GM06990 (cell line): ENCODE measurements at regions not wholly inside any gene's neighbourhood (a gene's known extent, or its start where the extent isn't known, plus 50 kb on each side); places are given as distances from the start of the nearest gene placed in this dataset.

Experiments
- DNase-seq: peaks from one replicate; pipeline ENCODE4 v3.0.0-alpha.2; 2011; ENCODE audit not compliant: insufficient read length; ENCODE audit errors: extremely low read depth
- H3K27me3 ChIP-seq: replicated peaks from 2 replicates; pipeline ENCODE4 v1.6.0; 2011; ENCODE audit warnings: low read length; ENCODE audit not compliant: control insufficient read depth, insufficient read depth
- H3K36me3 ChIP-seq: 2 replicates; pipeline ENCODE4 v1.5.1; 2011; ENCODE audit warnings: low read length; ENCODE audit not compliant: control insufficient read depth, insufficient read depth
- H3K4me3 ChIP-seq: replicated peaks from 2 replicates; pipeline ENCODE4 v1.5.1; 2011; ENCODE audit warnings: low read depth, mild to moderate bottlenecking, control low read depth, low read length
- TF ChIP-seq, protein P1 (sequence below): IDR thresholded peaks from 2 replicates; pipeline ENCODE4 v1.5.1; 2011; ENCODE audit warnings: low read length, control low read depth, mild to moderate bottlenecking, inconsistent platforms; ENCODE audit not compliant: insufficient read depth, poor library complexity, severe bottlenecking

GRCh38 chr9:24961762-24962161 lies 416.1 kb upstream of the IZUMO3 start:
- no peak overlapping the region for H3K4me3 ChIP-seq
- TF ChIP-seq, protein P1, sequence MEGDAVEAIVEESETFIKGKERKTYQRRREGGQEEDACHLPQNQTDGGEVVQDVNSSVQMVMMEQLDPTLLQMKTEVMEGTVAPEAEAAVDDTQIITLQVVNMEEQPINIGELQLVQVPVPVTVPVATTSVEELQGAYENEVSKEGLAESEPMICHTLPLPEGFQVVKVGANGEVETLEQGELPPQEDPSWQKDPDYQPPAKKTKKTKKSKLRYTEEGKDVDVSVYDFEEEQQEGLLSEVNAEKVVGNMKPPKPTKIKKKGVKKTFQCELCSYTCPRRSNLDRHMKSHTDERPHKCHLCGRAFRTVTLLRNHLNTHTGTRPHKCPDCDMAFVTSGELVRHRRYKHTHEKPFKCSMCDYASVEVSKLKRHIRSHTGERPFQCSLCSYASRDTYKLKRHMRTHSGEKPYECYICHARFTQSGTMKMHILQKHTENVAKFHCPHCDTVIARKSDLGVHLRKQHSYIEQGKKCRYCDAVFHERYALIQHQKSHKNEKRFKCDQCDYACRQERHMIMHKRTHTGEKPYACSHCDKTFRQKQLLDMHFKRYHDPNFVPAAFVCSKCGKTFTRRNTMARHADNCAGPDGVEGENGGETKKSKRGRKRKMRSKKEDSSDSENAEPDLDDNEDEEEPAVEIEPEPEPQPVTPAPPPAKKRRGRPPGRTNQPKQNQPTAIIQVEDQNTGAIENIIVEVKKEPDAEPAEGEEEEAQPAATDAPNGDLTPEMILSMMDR, result no peak
- no peaks in the 10 kb centered on the region for H3K36me3 ChIP-seq
- DNase-seq, result no peak
- H3K27me3 ChIP-seq, result no peaks in the 10 kb centered on the region

DNA sequence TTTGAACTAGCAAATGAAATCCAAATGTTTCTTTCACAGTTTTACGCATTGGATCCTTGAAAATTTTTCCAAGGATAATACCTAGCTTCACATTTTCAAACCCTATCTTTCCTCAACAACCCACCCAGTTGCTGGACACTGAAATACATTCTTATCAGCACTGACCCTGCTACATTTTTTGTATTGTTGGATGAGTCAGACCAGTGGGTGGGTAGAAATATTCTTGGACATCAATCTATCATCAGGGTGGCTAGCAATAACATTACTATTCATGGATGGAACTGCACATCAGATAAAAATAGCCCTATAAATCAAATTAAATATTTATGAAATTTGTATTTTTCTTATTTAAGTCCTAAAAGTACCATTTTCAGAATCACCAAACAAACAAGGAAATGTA lies 407.4 kb upstream of the IZUMO3 start:
- H3K36me3 ChIP-seq, result no peaks in the 10 kb centered on the region
- H3K4me3 ChIP-seq, result no peak overlapping the region
- TF ChIP-seq, protein P1, result no peak
- DNase-seq, result no peak
- H3K27me3 ChIP-seq, result no peaks in the 10 kb centered on the region

- DNase-seq, result no peak
- TF ChIP-seq, protein P1, result no peak
- H3K36me3 ChIP-seq, result no peaks in the 10 kb centered on the region
- H3K4me3 ChIP-seq, result no peak overlapping the region
- no peaks in the 10 kb centered on the region for H3K27me3 ChIP-seq
Measured at GRCh38 chr9:24939109-24939850, 393.6 kb upstream of the IZUMO3 start.

DNA sequence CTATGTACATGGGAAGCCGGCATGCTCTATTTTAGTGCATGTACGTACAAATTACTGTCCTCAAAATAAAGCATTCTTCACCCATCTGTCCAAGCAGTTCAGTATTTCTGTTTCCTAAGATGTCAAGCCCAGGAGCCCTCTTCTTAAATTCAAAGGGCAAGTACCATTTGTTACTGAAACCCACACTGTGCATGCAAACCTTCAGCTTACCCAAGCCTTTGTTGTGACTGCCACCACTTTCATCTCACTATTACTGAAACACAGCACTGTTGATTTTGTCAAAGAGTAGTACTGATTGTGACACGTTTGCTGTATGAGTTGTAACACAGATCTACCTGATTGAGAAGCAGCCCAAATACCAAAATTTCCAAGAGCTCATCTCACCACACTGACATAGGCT lies 390.4 kb upstream of the IZUMO3 start:
- DNase-seq, result no peak
- Histone ChIP-seq H3K36me3 (no peaks in the 10 kb centered on the region), H3K27me3 (no peaks in the 10 kb centered on the region), H3K4me3 (no peak overlapping the region)
- TF ChIP-seq, protein P1, result no peak

GRCh38 chr9:24932785-24933184 lies 387.1 kb upstream of the IZUMO3 start:
- H3K27me3 ChIP-seq, result no peaks in the 10 kb centered on the region
- no peaks in the 10 kb centered on the region for H3K36me3 ChIP-seq
- no peak for DNase-seq
- TF ChIP-seq, protein P1, result no peak
- no peak overlapping the region for H3K4me3 ChIP-seq

DNA sequence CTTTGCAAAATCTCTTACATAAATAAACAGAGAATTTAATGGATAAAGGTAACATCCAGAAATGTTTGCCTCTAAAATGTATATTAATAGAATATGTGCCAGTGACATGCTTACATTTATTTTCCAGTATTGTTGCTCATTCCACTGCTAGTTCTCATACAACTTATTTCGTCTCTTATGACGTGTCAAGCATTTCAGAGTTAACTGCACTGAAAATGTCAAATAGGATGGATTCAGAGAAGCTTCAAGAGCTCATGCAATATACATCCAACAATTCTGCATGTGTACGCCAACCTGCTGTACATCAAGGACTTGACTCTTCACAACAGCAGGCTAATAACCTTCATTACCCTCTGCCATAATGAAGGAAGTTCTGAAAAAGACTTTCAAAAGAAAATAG lies 386.2 kb upstream of the IZUMO3 start:
- Histone ChIP-seq H3K4me3 (no peak overlapping the region), H3K27me3 (no peaks in the 10 kb centered on the region), H3K36me3 (no peaks in the 10 kb centered on the region)
- DNase-seq, result no peak
- TF ChIP-seq, protein P1, result no peak
